HG03064 (cell line): ENCODE measurements at regions not wholly inside any gene's neighbourhood (a gene's known extent, or its start where the extent isn't known, plus 50 kb on each side); places are given as distances from the start of the nearest gene placed in this dataset.

Source experiments
- ATAC-seq: cut with Tn5 transposase; IDR thresholded peaks from one replicate; pipeline ENCODE4 v1.9.1; 2021; ENCODE audit warnings: low read depth; ENCODE audit not compliant: unreplicated experiment

DNA sequence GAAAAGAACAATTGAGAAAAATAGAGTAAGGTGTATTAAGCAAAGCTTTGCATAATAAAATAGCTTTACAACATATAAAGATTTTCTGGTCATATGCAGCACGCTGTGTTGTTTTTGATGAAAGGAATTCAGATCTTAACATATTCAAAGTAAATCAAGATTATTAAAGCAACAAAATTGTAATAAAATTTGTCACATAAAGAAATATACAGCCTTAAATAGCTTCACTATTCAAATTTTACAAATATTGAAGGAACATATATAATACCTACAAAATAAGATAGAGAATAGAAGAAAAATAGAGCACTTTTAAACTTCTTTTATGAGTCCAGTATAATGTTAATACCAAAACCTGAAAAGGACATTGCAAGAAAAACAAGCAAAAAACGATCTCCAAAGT lies 749.1 kb upstream of the POT1 start:
- no peak for ATAC-seq

DNA sequence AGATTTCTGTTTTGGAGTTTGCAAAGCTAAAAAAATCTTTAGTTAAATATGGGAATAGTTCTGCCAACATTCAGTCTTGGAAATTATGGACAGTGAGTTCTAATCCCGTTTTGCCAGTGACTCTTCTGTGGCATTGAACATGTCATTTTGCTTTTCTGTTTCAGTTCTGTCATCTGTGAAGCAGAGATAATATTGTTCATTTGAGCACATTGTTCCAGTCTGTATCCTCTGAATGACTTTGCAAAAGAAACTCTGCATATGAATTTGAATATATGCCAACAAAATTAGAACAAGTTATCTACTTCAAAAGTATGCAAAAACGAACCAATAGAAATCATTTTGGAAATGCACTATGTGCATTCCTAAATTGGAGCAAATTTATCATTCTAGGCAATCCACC lies 746.0 kb upstream of the POT1 start:
- no peak for ATAC-seq

DNA sequence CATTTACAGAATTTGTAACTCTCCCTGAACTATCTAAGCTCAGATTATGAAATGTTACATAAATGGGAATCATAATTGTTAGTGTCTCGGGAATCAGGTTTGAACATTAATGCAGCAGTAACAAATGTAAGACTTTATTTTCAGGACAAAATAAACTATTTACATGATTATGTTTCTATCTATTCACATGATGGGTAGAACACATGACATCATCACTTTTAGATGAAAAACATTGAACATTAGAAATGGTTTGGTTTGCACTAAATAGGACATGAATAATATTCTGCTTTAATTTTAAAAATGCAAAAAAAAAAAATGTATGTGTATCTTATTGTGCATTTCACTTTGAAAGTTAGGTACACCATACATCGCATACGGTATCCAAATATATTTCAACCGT lies 745.5 kb upstream of the POT1 start:
- ATAC-seq, result no peak

DNA sequence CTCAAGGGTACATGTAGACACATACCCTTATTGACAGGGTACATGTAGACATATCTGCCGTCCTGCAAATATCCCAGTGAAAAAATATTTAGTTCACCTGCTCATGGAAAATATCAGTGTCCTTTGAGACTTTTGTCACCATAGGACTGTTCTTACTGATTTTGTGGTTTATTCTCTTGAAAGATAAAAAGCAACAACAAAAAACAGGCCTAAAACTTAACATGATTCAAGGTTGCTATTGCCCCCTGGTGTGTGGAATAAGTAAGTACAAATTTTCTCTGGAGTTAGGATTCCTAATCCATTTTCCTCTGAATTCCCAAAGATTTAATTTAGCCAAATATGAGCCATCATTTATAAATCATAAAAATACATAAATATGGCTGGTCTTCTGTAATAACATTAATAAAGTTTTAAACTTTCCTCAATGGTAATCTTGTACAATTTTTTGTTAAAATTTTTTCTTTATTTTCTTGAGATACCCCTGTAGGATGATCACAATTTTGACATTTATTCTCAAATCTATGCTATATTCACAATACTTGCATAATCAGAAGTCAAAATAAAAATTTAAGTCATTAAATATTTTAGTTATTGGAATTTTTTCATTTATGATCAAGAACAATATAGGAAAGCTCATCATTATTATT lies 741.4 kb upstream of the POT1 start:
- ATAC-seq, result no peak

DNA sequence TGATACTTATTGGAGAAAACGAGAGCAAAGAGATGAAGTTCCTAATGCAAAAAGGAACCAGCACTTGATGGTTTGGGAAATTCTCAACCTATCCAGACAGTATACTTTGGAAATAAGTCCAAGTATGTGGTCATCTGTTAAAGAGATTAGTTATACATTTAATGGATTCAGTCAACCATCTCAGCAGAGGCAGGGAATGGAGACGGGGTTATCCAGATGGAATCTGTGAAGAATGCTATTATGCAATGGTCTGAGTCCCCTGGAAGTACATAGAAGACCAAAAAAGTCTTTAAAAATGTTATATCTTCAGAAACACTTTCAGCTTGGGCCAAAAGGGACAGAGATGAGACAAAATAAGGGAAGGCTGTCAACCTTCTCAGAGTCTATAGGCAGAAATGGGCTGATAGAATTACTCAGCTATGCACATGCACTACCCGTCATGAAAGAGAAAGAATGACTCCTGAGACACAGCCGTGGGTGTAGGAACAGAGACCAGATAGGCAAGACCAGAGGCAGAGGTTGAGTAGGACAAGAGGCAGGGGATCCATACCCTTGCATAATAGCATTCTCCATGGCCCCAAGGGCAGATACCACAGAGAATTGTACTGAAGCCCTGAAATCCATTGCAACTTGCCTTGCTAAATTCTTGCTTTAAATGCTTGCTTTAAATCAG lies 738.8 kb upstream of the POT1 start:
- no peak for ATAC-seq

DNA sequence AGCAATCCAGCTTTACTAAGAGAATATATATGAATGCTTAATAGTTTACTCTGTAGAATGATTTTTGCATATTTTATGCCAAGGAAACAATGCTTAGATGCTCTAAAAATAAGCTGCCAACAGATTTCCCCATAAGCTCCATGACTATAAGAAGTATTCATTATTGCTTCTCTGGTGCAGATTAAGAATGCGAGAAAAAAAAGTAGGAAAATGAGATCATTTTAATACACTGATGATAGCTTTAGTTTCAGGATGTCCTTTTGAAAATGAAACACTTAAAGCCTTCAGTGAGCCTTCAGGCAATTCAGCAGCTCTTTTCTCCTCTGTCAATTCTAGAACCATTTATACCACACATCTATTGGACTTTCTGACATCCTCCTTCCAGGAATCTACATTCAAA lies 735.0 kb upstream of the POT1 start:
- no peak for ATAC-seq

DNA sequence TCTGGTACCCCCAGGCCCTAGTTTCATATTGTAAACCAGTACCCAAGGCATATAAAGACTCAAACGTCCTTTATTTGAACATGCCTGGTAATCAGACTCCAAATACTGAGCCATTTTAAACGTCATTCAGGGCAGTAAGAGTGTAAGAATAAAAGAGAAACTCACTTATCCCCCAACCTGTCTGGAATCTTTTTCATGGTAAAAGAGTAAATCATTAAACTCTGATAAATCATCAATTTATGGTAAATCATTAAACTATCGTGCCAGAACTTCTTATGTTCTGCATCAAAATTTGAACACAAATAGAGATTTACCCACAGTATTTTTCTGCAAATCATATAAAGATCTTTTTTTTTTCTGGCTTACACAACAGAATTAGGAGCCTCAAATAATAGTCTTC lies 734.3 kb upstream of the POT1 start:
- no peak for ATAC-seq

DNA sequence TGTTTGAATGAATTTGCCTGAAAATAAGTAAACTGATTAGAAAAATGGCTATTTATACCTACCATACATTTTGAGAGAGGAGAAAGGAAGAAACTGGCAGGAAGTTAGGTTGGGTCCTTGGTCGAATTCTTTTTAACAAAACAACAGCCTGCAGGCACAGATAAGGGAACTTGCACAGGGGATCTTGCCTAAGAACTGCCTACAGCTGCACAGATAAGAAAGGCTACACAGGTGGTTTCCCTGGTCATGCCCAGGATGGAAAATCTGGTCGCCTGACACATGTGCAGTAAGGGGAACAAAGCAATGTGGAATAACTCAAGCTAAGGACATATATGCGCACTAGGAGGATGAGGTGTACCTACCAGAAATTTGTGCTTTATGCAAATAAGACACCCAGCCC lies 732.1 kb upstream of the POT1 start:
- no peak for ATAC-seq

DNA sequence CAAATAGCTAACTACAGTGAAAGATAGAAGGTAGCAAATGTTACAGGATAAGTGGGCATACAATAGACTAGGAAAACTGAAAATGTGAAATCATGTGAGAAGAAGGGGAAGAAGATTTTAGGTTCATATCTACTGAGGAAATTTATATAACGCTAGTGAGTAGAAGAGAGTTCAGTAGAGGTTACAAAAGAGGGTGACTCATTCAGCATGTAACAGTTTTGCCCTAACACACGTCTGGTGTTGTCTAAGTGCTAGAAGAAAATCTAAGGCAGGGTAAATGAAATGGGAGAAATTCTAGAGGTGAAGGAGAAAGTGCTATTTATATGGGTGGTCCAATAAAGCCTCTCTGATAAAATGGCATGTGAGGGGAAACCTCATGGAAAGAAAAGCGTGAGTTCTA lies 731.4 kb upstream of the POT1 start:
- ATAC-seq, result no peak

DNA sequence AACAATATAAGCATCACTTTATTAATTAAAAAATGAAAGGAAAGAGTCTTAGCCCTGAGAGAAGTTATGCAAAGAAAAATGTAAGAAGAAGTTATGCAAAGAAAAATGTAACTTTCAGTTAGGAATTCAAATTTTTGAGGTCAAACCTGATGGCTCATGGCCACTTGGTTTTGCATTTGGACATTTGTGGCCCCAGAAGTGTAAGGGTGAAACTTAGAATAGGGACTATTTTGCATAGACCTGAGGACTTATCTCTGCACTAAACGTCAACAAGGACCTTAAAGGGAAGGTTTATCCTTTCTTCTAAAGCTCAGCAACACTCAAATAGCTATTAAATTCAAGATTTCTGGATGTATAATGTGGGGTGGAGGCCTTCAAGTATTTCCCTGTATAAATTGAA lies 724.5 kb upstream of the POT1 start:
- ATAC-seq, result no peak

DNA sequence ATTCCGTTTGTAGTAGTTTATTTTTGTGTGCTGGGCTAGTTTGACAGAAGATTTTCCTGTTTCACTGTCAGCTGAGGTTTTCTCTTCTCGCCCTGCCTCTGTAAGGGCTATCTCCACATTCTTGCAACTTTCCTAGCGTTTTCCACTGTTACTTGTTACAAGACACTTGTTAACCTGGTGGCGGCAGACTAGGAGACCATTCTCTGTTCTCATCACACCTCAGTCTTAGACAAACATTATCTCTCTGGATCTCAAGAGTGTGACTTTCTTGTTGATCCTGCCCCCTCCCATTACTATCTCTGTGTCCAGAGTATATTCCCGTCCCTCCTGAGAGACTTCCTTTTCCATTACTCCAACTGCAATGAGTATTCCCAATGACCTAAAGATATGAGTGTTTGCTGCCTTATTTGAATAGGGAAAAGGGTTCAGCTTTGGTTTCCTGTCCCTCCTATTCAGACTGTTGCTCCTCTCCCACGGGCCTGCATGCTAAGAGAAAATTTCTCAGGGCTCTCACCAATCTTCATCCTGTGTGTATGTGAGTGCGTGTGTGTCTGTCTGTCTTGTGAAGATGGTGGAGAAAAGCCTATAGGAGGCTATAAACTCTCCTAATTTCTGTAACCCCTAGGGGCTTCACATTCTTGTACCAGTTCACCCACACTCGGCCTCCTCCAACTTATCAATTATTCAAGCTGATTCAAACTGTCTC lies 722.4 kb upstream of the POT1 start:
- no peak for ATAC-seq

DNA sequence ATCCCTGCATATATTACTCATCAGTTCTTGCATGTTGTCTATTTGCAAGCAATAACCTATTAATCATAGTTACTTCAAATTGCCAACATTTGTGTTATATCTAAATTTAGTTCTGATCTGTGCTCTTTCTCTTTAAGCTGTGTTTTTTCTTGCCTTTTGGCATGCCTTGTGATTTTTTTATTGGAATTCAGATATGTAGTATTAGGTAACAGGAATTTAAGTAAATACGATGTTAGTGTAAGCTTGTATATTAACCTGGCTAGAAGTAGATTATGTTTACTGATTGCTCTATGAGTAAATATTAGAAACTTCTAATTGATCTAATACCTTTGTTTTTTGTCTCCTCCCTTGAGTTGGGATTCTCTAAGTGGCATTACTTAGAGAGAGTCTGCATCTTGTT lies 718.9 kb upstream of the POT1 start:
- ATAC-seq, result no peak

DNA sequence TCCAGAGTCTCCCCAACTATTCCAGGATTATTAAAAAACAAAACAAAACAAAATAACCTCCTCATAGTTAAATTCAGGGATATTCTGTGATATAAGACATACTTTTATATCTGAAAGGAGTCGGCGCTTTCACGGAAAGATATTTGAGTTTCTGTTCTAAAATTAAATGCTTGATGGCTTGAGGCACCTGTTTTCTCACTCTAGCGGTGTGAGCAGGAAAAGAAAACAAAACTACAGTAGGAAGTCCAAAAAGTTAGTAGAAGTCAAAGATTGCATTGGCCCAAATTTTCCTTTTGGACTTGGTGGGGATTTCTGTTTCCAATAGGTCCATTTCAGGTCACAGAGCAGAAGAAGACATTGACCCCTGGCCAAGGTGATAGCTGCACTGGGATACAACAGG lies 716.1 kb upstream of the POT1 start:
- ATAC-seq, result no peak

DNA sequence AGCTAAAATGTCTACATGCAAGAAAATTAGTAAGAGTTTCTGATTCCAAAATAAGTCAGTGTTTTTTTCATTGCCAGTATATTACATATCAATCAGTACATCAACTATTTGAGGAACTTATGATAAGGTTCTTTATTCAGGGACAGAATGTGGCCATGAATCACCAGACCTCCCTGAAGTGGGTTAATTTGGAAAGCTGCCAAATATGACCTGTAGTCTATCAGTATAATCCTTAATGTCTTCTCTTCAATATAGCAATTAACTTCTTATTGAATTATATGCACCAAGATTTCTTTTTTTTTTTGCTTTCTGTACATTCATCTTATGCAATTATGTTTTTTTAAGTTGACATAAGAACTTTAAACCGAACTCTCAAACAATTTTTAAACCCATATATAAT lies 714.5 kb upstream of the POT1 start:
- no peak for ATAC-seq

DNA sequence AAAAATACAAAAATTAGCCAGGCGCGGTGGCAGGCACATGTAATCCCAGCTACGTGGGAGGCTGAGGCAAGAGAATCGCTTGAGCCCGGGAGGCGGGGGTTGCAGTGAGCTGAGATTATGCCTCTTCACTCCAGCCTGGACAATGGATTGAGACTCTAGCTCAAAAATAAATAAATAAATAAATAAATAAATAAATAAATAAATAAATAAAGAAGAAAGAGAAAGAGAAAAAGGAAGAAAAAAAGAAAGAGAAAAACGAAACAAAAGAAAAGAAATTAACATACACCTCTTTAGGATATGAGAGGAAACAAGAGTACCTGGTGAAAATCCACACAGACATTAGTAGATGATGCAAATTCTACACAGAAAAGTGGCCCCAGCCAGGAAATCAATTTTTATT lies 713.7 kb upstream of the POT1 start:
- ATAC-seq, result no peak

DNA sequence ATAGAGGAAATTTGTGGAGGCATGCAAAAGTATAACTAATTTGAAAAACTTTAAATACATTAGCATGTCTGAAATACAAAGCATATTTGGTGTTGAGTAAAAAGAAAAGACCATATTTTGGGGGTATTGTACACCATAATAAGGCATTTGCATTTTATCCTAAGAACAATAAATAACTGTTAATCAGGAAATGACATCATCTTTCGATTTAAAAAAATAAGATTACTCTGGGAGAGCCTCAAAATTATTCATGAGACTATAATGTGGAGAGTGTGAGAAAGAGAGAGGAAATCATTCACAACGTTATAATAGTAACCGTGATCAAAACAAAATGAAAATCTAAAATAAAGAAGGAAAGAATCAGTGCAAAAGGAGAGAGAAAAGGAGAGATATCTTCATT lies 712.3 kb upstream of the POT1 start:
- no peak for ATAC-seq

DNA sequence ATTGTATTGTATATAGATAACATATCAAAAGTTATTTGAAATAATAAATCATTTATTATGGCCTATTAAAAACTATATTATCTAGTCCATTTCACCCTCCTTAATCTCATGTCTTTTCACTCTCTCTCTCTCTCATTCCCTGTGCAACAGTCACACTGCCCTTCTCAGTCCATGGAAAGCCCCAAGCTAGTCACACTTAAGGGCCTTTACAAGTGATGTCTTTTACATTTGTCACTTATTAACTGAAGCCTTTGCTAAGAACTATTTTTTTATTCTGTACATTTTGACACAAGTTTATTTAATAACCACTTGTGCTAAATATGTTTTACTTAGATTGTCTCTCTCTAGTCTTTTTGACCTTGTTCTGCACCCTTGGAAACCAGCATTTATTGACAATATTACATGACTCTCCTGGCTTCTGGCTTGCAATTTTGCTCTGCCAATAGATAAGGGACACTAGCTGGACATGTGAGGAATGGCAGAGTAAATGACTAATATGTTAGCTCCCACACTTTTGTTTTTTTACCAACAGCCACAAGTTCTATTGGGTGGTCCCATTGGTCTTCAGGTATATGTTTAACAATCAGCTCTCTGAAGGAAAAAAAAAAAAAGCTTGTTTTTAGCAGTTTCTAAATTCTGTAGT lies 706.8 kb upstream of the POT1 start:
- ATAC-seq, result no peak

DNA sequence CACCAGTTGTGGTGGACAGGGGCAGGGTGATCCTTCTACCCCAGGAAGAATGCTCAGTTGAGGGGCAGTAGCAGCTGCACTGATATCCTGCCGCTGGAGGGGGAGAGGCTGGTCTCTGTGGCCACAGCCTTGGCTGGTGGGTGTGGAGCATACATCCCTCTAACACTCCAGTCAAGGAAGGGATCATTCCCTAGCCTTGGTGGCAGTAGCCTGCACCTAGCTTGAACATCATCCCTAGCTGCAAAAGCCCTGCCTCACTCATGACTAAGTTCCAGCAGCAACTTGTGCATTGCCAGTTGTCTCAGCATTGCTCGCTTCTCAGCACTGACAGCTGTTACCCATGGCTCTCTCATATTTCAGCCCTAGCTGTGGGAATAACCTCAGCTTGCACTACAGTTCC lies 688.9 kb upstream of the POT1 start:
- no peak for ATAC-seq

DNA sequence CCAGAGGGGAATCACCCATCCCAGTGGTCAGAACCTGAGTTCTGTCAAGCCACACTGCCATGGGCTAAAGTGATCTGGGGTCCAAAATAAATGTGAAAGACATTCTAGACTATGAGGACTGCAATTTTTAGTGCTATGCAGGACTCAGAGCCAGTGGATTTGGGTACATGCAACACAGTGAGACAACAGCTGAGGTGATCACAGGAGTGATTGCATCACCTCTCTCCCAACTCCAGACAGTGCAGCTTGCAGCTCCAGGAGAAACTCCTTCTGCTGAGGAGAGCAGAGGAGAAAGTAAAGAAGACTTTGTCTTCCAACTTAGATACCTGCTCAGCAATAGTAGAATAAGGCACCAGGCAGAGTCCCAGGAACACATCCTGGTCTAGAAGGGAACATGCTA lies 682.0 kb upstream of the POT1 start:
- no peak for ATAC-seq

DNA sequence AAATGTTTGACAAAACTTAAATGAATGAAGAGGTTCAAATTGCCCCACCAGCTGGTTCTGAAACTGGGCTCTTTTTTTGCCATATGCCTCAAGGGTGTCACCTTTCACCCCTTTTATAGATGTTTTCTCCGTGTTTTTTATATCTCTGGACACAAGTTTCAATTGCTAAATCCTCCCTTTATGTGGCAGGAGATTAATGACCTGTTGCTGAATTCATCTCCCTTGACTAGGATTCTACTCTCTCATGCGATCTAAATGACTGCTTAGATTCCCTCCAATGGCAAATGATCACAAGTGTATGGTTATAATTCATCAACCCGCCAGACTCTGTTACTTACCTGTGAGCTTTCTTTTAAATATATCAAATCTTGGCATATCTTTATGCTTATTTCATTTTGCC lies 677.0 kb upstream of the POT1 start:
- no peak for ATAC-seq

DNA sequence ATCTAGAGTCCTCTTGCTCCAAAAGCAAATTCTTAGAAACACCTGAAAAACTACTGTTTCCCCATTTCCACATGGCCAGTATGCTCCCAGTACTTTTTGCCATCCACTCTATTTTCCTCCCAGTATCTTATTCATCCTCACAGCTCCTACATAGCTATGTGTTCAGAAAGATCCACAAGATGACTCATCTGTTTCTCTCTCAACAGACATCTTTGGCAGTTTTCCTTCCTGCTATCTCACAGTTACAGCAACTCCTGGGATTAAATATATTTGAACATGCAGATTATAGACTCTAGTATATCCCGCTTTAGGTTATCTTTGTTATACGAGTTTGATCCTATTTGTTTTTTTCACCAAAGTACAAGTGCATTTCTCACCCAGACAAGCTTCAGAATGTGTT lies 675.6 kb upstream of the POT1 start:
- ATAC-seq, result no peak

DNA sequence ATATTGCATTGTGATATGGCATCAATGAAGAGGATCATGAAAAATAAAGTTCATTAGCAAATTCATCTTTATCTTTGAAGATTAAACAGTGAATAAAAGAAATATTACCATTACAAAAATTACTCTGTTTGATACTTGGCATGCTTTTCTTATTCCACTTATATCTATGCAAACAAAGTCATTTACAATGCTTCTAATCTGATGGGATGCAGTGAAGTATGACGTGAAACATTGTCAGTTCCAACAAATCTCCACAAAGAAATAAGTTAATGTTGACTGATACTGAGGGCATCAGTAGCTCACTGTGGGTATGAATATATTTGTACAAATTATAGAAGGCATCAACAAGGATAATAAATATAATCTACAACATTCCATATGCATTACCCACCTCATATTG lies 672.8 kb upstream of the POT1 start:
- no peak for ATAC-seq
